ENCODE measurements at regions not wholly inside any gene's neighbourhood (a gene's known extent, or its start where the extent isn't known, plus 50 kb on each side); places are given as distances from the start of the nearest gene placed in this dataset.

DNA sequence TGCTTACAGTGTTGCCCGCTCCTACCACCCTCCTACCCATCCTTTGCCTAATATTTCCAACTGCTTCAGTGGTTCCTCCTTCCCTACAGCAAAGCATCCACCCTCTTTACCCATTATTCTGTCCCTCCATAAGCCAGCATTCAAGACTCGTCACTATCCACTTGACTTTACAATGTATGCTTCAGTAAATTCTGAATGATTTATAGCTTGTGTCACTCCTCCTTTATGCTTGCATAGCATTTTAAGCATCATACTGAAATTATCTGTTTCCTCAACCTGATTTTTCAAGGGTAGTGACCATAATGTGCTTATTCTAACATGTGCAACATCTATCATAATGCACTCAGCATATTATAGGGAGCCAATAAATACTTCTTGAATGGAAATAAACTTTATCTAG is 365.5 kb downstream of the RAB28 start:
- no peak for DNase-seq

GRCh38 chr4:13117185-13117584 is 367.0 kb downstream of the RAB28 start:
- DNase-seq: no peak

- DNase-seq: no peak
These were observed 372.1 kb downstream of the RAB28 start for GRCh38 chr4:13112030-13112429.

DNA sequence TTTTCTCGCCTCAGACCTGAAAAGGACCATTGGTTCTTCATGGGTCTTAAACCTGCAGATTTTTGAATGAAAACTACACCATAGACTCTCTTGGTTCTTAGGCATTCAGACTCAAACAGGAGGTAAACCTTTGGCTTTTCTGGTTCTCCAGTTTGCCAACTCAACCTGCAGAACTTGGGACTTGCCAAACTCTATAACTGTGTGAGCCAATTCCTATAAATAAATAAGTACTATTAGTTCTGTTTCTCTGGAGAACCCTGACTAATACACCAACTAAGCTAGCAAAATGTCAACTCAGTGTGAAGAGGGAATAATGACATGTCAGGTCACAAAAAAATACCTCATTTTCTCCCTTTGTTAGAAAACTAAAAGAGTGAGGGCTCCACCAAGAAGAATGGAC is 374.6 kb downstream of the RAB28 start:
- no peak for DNase-seq

- no peak for DNase-seq
These were observed 376.0 kb downstream of the RAB28 start for GRCh38 chr4:13108096-13108495.

DNA sequence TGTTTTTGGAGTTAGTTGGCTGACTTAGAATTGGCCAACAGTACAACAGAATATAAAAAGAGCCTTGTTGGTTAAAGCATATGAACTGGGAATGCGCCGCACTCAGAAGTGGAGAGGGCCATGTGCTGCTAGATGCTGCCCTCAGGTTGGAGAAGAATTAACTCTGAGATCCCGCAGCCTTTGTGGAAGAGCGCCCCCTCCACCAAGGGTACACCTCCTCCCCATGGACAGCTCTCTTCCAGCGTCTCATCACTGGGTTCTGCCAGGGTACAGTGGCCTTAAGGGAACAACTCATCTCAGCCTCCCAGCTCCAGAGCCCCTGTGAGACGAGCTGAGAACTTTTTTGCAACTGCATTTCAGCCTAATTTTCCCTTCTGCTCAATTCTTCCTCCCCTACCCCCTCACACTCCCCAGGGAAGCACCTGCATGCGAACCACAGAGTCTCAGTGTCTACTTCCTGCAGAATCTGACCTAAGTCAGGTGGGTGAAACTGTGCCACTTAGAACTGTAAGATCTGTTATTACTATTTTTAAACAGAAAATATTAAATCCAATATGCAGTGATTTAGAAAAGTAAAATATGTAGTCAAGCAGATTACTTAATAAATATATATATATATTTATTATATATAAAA is 380.6 kb downstream of the RAB28 start:
- DNase-seq: no peak

- no peak for DNase-seq
These were observed 381.9 kb downstream of the RAB28 start for GRCh38 chr4:13102092-13102742.

DNA sequence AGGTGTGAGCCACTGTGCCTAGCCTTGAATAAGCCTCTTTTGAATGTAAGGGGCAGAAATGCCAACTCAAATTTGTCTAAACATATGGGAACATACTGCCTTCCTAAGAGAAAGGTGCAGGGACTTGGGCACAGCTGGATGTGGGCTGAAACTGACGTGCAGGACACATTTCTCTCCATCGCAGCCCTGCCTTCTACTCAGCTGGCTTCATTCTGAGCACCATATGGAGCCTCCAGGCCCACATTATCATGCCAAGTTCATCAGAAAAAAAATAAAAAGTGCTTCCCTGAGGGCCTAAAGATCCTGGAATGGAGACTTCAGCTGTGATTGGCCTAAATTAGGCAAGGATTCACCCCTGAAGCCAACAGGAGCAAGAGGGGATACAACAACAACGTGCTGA is 386.2 kb downstream of the RAB28 start:
- DNase-seq: no peak

DNA sequence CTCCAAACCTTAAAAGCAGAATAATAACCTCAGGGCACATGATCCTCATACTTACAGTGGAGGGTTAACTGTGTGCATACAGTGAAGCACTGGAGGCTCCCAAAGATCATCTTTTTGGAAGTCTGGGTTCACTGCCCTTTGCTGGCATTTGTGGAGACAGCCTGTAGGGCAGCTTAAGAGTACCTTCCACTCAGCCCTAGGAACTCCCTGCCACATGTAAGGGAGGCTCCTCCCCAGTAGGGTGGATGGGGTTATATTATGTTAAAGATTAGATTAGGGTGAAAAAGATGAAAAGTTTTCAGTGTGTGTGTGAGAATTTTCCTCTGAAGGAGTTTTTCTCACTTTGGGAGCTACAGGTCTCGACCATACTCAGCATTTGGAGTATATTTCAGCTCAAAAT is 388.4 kb downstream of the RAB28 start:
- DNase-seq: no peak

GRCh38 chr4:13093170-13093569 is 391.0 kb downstream of the RAB28 start:
- DNase-seq: no peak

DNA sequence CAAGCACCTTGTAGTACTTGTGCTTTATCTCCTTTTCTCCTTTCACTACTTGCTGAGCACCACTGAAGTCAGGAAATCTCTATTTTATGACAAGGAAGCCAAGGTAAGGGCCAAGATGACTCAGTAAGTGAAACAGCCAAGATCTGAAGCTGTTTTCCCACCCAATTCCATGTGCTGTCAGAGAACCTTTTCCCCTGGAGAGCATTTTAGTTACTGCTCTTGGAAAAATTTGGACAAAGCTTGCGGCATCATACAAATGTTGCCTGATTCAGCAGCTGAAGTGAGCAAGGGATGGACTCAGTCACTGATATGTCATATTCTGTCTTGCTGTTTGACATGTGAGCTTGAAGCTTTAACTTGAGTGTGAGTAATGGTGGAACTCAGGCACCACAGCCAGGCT is 391.4 kb downstream of the RAB28 start:
- no peak for DNase-seq

GRCh38 chr4:13089659-13089998 is 394.5 kb downstream of the RAB28 start:
- no peak for DNase-seq

DNA sequence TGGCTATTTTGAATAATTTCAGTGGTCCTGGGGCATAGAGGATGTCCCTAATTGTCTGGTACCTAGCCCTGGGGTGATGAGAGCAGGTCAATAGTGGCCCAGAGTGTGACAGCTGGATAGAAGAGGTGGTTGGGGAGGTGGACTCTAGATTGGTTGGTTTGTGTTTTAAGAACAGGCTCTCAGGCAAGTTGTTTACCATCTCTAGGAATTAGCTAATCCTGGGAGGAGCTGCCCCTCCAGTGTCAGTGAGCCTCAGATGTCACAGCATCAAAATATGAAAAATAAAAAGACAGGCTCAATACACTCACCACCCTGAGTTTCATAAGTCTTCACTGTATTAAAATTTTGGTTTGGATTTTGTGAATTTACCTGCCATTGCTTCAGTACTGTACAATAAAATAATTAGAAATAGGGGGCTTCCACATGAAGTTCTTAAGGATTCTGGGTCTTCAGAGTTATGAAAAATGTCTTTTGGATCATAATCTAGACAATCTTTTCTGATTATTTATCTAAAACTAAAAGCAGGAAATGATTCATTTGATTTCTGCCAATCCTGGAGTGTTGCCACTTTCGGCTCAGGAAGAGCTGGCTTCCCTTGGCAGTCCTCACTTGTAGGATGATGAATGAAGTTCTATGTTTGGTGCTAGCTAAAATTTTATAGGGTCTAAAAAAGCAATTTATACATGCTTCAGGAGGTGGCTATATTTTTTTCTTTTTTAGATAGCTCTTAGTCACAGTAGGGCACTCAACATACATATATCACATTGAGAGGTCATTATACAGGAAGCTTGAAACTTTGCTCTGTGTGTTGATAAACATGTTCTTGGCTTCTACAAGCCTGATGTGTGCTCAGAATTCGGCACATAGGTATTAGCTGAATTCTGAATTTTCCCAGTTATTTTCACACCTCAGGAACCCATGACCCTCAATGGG is 395.1 kb downstream of the RAB28 start:
- no peak for DNase-seq

- no peak for DNase-seq
These were observed 397.1 kb downstream of the RAB28 start for GRCh38 chr4:13087041-13087440.

GRCh38 chr4:13084210-13084609 is 399.9 kb downstream of the RAB28 start:
- DNase-seq: no peak

DNA sequence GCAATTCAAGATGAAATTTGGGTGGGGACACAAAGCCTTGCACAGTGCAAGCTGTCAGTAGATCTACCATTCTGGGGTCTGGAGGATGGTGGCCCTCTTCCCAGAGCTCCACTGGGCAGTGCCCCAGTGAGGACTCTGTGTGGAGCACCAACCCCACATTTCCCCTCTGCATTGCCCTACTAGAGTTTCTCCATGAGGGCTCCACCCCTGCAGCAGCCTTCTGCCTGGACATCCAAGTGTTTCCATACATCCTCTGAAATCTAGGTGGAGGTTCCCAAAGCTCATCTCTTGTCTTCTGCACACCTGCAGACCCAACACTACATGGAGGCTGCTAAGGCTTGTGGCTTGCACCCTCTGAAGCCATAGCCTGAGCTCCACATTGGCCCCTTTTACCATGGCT is 402.3 kb downstream of the RAB28 start:
- no peak for DNase-seq

DNA sequence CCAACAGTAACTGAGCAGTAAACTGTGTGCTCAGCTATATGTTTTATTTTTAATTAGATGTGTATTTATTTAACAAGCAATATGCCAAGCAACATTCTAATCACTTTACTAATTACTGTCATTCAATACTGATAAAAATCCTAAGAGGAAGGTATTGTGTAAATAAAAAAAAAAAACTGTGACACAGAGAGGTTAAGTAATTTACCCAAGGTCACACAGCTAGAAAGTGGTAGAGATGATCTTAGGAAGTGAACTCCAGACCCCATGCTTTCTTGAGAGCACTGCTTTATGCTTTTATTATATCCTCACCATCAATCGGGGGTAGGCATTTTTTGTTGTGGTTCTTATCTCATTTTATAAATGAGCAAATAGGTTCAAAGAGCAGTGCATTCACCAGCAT is 417.1 kb downstream of the RAB28 start:
- no peak for DNase-seq

- DNase-seq: no peak
These were observed 425.1 kb downstream of the RAB28 start for GRCh38 chr4:13059019-13059418.

- DNase-seq: no peak
These were observed 427.4 kb downstream of the RAB28 start for GRCh38 chr4:13056630-13057189.

GRCh38 chr4:13054420-13054970 is 429.6 kb downstream of the RAB28 start:
- no peak for DNase-seq

- DNase-seq: no peak
These were observed 436.5 kb downstream of the RAB28 start for GRCh38 chr4:13047591-13047990.

DNA sequence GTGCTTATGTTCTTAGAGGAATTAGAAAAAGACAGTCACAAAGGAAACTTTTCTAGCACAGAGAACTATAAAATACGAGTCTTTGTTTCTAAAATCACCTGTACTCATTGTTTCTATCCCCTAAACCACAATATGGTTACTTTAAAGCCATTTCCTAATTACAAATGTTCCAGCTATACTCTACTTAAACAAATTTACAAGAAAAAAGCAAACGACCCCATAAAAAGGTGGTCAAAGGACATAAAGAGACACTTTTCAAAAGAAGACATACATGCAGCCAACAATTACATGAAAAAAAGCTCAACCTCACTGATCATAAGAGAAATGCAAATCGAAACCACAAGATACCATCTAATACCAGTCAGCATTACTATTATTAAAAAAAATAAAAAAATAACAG is 447.3 kb downstream of the RAB28 start:
- no peak for DNase-seq

GRCh38 chr4:13032936-13033335 is 451.2 kb downstream of the RAB28 start:
- no peak for DNase-seq
